Suprapubic skin (tissue), 4 donors: ENCODE measurements at regions not wholly inside any gene's neighbourhood (a gene's known extent, or its start where the extent isn't known, plus 50 kb on each side); places are given as distances from the start of the nearest gene placed in this dataset.

ENCODE experiments used
- EP300 ChIP-seq: sonication (generic); formaldehyde crosslinking; IDR thresholded peaks from one replicate; pipeline ENCODE4 v1.6.1; 2017; ENCODE audit warnings: antibody characterized with exemption
- POLR2A ChIP-seq, 2 donors: fragments of 450-650 bp; IDR thresholded peaks; one replicate each; pipeline ENCODE4 v1.6.1; 2017; ENCODE audit warnings: antibody characterized with exemption in 2 of 2, mild to moderate bottlenecking in 2 of 2, moderate library complexity in 2 of 2
- POLR2AphosphoS5 ChIP-seq, 3 donors: sonication (generic); formaldehyde crosslinking; IDR thresholded peaks; one replicate each; pipeline ENCODE4 v1.6.1; 2017; ENCODE audit warnings: antibody characterized with exemption in 3 of 3
- TF ChIP-seq, protein P1 (sequence below), 2 donors: fragments of 200-600 bp in 1 of 2; fragments of 450-650 bp in 1 of 2; sonication (generic) in 1 of 2; IDR thresholded peaks; one replicate each; pipeline ENCODE4 v1.5.1; 2016 to 2019; ENCODE audit warnings: antibody characterized with exemption in 2 of 2, mild to moderate bottlenecking in 1 of 2, moderate library complexity in 1 of 2

DNA sequence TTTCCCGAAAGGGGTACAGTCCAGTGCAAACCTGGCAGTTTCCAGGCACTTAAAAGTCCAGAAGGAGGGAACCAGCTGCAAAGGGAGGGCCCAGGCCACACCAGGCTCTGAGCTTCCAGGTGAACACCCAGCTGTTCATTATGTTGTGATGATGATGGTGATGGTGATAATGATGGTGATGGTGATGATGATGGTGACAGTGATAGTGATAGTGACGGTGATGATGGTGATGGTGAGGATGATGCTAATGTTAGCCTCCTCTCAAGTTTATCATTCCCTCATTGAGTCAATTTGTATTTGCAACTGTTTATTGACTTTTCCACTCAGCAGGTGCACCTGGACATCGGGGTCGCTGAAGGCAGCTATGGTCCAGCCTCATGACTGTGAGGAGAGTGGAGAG is 199.4 kb upstream of the ID2 start:
- TF ChIP-seq, protein P1, sequence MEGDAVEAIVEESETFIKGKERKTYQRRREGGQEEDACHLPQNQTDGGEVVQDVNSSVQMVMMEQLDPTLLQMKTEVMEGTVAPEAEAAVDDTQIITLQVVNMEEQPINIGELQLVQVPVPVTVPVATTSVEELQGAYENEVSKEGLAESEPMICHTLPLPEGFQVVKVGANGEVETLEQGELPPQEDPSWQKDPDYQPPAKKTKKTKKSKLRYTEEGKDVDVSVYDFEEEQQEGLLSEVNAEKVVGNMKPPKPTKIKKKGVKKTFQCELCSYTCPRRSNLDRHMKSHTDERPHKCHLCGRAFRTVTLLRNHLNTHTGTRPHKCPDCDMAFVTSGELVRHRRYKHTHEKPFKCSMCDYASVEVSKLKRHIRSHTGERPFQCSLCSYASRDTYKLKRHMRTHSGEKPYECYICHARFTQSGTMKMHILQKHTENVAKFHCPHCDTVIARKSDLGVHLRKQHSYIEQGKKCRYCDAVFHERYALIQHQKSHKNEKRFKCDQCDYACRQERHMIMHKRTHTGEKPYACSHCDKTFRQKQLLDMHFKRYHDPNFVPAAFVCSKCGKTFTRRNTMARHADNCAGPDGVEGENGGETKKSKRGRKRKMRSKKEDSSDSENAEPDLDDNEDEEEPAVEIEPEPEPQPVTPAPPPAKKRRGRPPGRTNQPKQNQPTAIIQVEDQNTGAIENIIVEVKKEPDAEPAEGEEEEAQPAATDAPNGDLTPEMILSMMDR (IDR thresholded peaks at IDR 0.05), result no peak
- TF ChIP-seq EP300, result no peak
- TF ChIP-seq POLR2A (IDR thresholded peaks at IDR 0.05), result no peak
- TF ChIP-seq POLR2AphosphoS5 (IDR thresholded peaks at IDR 0.05), result no peak
